HEK293 (cell line): ENCODE measurements at regions not wholly inside any gene's neighbourhood (a gene's known extent, or its start where the extent isn't known, plus 50 kb on each side); places are given as distances from the start of the nearest gene placed in this dataset.

Experiments
- CTCF ChIA-PET: fragments of 350-600 bp; formaldehyde crosslinking; extraction: SDS; loops from one replicate; lab custom pipeline; 2021; ENCODE audit warnings: antibody characterized with exemption; lab: Yijun Ruan, JAX
- POLR2A ChIA-PET: fragments of 300-600 bp; formaldehyde crosslinking; extraction: SDS; loops from one replicate; lab custom pipeline; 2020; ENCODE audit warnings: antibody characterized with exemption, inconsistent platforms; lab: Yijun Ruan, JAX
- H3K27ac ChIP-seq: fragments of 200-500 bp; sonication (Bioruptor generic); 2 replicates; pipeline ENCODE4 v1.5.1; 2014; ENCODE audit warnings: low read depth, low read length, control low read depth, inconsistent platforms; ENCODE audit errors: extremely low read depth
- H3K36me3 ChIP-seq, 2 experiments: fragments of 200-500 bp in 1 of 2; sonication (Bioruptor generic) in 1 of 2; 1 replicate in 1 of 2; 2 replicates in 1 of 2; pipeline ENCODE4 v1.5.1; 2014 to 2017; ENCODE audit warnings: inconsistent platforms in 2 of 2, low read length in 2 of 2; ENCODE audit not compliant: control insufficient read depth in 2 of 2, insufficient read depth in 1 of 2
- H3K4me1 ChIP-seq: fragments of 200-500 bp; sonication (Bioruptor generic); 2 replicates; pipeline ENCODE4 v1.5.1; 2014; ENCODE audit warnings: mild to moderate bottlenecking, low read length, inconsistent platforms; ENCODE audit not compliant: control insufficient read depth, insufficient read depth
- H3K4me3 ChIP-seq: 2 replicates; pipeline ENCODE4 v1.5.1; 2011; ENCODE audit warnings: low read depth, mild to moderate bottlenecking, control low read depth, low read length, moderate library complexity
- H3K9me3 ChIP-seq: fragments of 200-500 bp; sonication (Bioruptor generic); 2 replicates; pipeline ENCODE4 v1.5.1; 2014; ENCODE audit warnings: low read depth, low read length, inconsistent platforms; ENCODE audit not compliant: control insufficient read depth, insufficient read depth
- REPIN1 ChIP-seq: fragments of 450-650 bp; formaldehyde crosslinking; IDR thresholded peaks from 2 replicates; pipeline ENCODE4 v1.5.1; 2017; ENCODE audit warnings: missing biosample characterization, missing genetic modification characterization, low read depth
- SALL2 ChIP-seq: fragments of 450-650 bp; formaldehyde crosslinking; IDR thresholded peaks from 2 replicates; pipeline ENCODE4 v1.5.0; 2017; ENCODE audit warnings: missing biosample characterization, mild to moderate bottlenecking, missing genetic modification characterization, borderline replicate concordance
- SP3 ChIP-seq: fragments of 450-650 bp; formaldehyde crosslinking; IDR thresholded peaks from 2 replicates; pipeline ENCODE4 v1.5.1; 2016; ENCODE audit warnings: missing biosample characterization, missing genetic modification characterization
- SP7 ChIP-seq: fragments of 450-650 bp; formaldehyde crosslinking; IDR thresholded peaks from 2 replicates; pipeline ENCODE4 v1.5.1; 2016; ENCODE audit warnings: missing biosample characterization, missing genetic modification characterization
- ZNF132 ChIP-seq: fragments of 450-650 bp; formaldehyde crosslinking; IDR thresholded peaks from 2 replicates; pipeline ENCODE4 v1.5.1; 2017; ENCODE audit warnings: missing biosample characterization, missing genetic modification characterization, borderline replicate concordance
- ZNF248 ChIP-seq: fragments of 450-650 bp; formaldehyde crosslinking; IDR thresholded peaks from 2 replicates; pipeline ENCODE4 v1.5.1; 2017; ENCODE audit warnings: missing biosample characterization, missing genetic modification characterization
- ZNF416 ChIP-seq: fragments of 450-650 bp; formaldehyde crosslinking; IDR thresholded peaks from 2 replicates; pipeline ENCODE4 v1.5.1; 2016; ENCODE audit warnings: missing biosample characterization, missing genetic modification characterization
- ZNF423 ChIP-seq: fragments of 450-650 bp; formaldehyde crosslinking; IDR thresholded peaks from 2 replicates; pipeline ENCODE4 v1.5.1; 2016; ENCODE audit warnings: missing biosample characterization, missing genetic modification characterization
- ZNF501 ChIP-seq: fragments of 450-650 bp; formaldehyde crosslinking; IDR thresholded peaks from 2 replicates; pipeline ENCODE4 v1.5.1; 2016; ENCODE audit warnings: missing biosample characterization, missing genetic modification characterization
- ZNF510 ChIP-seq: fragments of 450-650 bp; formaldehyde crosslinking; IDR thresholded peaks from 2 replicates; pipeline ENCODE4 v1.5.1; 2018; ENCODE audit warnings: mild to moderate bottlenecking, missing genetic modification characterization, missing biosample characterization; ENCODE audit not compliant: insufficient replicate concordance
- ZNF621 ChIP-seq: fragments of 450-650 bp; formaldehyde crosslinking; IDR thresholded peaks from 2 replicates; pipeline ENCODE4 v1.5.1; 2017; ENCODE audit warnings: missing biosample characterization, missing genetic modification characterization
- ZNF626 ChIP-seq: fragments of 450-650 bp; sonication (Bioruptor Pico); formaldehyde crosslinking; IDR thresholded peaks from 2 replicates; pipeline ENCODE4 v1.5.1; 2018; ENCODE audit warnings: missing biosample characterization, missing genetic modification characterization, inconsistent platforms
- ZNF660 ChIP-seq: fragments of 450-650 bp; IDR thresholded peaks from 2 replicates; pipeline ENCODE4 v1.5.1; 2018; ENCODE audit warnings: missing biosample characterization, mild to moderate bottlenecking, missing genetic modification characterization
- ZNF747 ChIP-seq: fragments of 450-650 bp; formaldehyde crosslinking; IDR thresholded peaks from 2 replicates; pipeline ENCODE4 v1.5.1; 2016; ENCODE audit warnings: missing biosample characterization, missing genetic modification characterization
- ZNF830 ChIP-seq: fragments of 450-650 bp; IDR thresholded peaks from 2 replicates; pipeline ENCODE4 v1.5.0; 2018; ENCODE audit warnings: missing biosample characterization, missing genetic modification characterization, low read depth, mild to moderate bottlenecking, moderate library complexity
- TF ChIP-seq, protein P1 (sequence below): fragments of 450-650 bp; formaldehyde crosslinking; IDR thresholded peaks from 2 replicates; pipeline ENCODE4 v1.5.1; 2016; ENCODE audit warnings: missing biosample characterization, missing genetic modification characterization, borderline replicate concordance
- TF ChIP-seq, protein P2 (sequence below): fragments of 450-650 bp; formaldehyde crosslinking; IDR thresholded peaks from 2 replicates; pipeline ENCODE4 v1.5.1; 2017; ENCODE audit warnings: missing biosample characterization, missing genetic modification characterization
- TF ChIP-seq, protein P3 (sequence below): fragments of 450-650 bp; formaldehyde crosslinking; IDR thresholded peaks from 2 replicates; pipeline ENCODE4 v1.5.1; 2016; ENCODE audit warnings: missing biosample characterization, missing genetic modification characterization
- TF ChIP-seq, protein P4 (sequence below): fragments of 450-650 bp; formaldehyde crosslinking; IDR thresholded peaks from 2 replicates; pipeline ENCODE4 v1.5.1; 2016; ENCODE audit warnings: missing biosample characterization, missing genetic modification characterization, borderline replicate concordance
- TF ChIP-seq, protein P5 (sequence below): fragments of 450-650 bp; IDR thresholded peaks from 2 replicates; pipeline ENCODE4 v1.5.1; 2018; ENCODE audit warnings: missing biosample characterization, missing genetic modification characterization

DNA sequence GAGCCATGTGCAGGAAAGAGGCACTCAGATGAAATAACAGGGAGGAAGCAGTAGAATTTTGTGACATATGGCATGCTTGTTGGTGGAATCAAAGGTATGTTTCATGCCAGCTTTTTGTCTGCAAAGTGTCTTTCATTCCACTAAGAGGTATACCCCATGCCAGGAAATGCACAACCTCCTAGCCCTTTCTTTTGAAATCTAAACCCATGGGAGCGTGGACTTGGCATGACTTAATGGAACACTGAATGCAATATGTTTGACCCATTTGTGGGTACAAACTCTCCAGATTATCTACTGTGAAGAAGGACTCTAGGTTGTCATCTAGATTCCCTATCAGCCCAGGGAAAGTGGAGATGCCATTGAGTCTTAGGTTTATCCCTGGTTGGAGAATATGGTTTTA is 338.3 kb upstream of the TEX13C start:
- CTCF ChIA-PET = no interaction called here
- H3K36me3 ChIP-seq = no peaks in the 10 kb centered on the region
- POLR2A ChIA-PET = no interaction called here
- TF ChIP-seq, protein P1, sequence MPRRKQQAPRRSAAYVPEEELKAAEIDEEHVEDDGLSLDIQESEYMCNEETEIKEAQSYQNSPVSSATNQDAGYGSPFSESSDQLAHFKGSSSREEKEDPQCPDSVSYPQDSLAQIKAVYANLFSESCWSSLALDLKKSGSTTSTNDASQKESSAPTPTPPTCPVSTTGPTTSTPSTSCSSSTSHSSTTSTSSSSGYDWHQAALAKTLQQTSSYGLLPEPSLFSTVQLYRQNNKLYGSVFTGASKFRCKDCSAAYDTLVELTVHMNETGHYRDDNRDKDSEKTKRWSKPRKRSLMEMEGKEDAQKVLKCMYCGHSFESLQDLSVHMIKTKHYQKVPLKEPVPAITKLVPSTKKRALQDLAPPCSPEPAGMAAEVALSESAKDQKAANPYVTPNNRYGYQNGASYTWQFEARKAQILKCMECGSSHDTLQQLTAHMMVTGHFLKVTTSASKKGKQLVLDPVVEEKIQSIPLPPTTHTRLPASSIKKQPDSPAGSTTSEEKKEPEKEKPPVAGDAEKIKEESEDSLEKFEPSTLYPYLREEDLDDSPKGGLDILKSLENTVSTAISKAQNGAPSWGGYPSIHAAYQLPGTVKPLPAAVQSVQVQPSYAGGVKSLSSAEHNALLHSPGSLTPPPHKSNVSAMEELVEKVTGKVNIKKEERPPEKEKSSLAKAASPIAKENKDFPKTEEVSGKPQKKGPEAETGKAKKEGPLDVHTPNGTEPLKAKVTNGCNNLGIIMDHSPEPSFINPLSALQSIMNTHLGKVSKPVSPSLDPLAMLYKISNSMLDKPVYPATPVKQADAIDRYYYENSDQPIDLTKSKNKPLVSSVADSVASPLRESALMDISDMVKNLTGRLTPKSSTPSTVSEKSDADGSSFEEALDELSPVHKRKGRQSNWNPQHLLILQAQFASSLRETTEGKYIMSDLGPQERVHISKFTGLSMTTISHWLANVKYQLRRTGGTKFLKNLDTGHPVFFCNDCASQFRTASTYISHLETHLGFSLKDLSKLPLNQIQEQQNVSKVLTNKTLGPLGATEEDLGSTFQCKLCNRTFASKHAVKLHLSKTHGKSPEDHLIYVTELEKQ = no peak
- TF ChIP-seq REPIN1 (tag by site-specific recombination) (no peak), ZNF132 (tag by site-specific recombination) (no peak), ZNF830 (tag by site-specific recombination) (no peak), ZNF423 (tag by site-specific recombination) (no peak)
- TF ChIP-seq, protein P2, sequence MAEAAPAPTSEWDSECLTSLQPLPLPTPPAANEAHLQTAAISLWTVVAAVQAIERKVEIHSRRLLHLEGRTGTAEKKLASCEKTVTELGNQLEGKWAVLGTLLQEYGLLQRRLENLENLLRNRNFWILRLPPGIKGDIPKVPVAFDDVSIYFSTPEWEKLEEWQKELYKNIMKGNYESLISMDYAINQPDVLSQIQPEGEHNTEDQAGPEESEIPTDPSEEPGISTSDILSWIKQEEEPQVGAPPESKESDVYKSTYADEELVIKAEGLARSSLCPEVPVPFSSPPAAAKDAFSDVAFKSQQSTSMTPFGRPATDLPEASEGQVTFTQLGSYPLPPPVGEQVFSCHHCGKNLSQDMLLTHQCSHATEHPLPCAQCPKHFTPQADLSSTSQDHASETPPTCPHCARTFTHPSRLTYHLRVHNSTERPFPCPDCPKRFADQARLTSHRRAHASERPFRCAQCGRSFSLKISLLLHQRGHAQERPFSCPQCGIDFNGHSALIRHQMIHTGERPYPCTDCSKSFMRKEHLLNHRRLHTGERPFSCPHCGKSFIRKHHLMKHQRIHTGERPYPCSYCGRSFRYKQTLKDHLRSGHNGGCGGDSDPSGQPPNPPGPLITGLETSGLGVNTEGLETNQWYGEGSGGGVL (tag by site-specific recombination) = no peak
- no peaks in the 10 kb centered on the region for H3K4me1 ChIP-seq
- no peaks in the 10 kb centered on the region for H3K9me3 ChIP-seq
- no peak overlapping the region for H3K4me3 ChIP-seq
- H3K27ac ChIP-seq = no peak overlapping the region

DNA sequence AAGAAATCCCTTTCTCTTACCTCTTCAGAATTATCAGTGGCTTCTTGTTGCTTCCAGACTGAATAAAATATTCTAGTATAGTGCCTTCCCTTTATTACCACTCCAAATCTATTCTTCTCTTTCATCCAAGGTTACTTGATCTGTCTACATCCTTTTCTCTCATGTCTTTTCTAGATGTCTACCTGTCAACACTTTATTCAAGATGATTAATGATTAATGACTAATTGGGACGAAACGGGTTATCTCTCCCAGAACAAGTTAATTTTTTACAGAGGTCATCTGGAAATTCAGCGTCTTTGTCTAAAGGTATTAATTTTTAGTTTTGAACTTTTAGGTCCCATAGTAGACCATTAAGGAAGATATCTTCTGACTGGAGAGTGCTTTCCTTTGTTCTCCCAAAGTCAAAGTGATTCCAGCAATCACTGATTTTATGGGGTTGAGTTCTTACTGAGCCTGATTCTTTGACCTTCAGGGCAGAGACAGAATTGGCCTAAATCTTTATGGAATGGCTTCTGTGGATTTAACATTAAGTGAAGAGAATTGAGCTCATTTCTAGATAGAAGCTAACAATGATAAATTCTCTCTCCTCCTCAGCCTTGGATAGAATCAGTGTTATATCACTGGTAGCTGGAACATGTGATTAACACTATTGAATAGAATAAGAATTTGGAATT is 335.4 kb upstream of the TEX13C start:
- no peaks in the 10 kb centered on the region for H3K36me3 ChIP-seq
- TF ChIP-seq ZNF660 (tag by site-specific recombination) = no peak
- TF ChIP-seq, protein P3, sequence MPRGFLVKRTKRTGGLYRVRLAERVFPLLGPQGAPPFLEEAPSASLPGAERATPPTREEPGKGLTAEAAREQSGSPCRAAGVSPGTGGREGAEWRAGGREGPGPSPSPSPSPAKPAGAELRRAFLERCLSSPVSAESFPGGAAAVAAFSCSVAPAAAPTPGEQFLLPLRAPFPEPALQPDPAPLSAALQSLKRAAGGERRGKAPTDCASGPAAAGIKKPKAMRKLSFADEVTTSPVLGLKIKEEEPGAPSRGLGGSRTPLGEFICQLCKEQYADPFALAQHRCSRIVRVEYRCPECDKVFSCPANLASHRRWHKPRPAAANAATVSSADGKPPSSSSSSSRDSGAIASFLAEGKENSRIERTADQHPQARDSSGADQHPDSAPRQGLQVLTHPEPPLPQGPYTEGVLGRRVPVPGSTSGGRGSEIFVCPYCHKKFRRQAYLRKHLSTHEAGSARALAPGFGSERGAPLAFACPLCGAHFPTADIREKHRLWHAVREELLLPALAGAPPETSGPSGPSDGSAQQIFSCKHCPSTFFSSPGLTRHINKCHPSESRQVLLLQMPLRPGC (tag by site-specific recombination) = no peak
- no peak for TF ChIP-seq ZNF501
- TF ChIP-seq ZNF510 (tag by site-specific recombination) = no peak
- TF ChIP-seq, protein P4, sequence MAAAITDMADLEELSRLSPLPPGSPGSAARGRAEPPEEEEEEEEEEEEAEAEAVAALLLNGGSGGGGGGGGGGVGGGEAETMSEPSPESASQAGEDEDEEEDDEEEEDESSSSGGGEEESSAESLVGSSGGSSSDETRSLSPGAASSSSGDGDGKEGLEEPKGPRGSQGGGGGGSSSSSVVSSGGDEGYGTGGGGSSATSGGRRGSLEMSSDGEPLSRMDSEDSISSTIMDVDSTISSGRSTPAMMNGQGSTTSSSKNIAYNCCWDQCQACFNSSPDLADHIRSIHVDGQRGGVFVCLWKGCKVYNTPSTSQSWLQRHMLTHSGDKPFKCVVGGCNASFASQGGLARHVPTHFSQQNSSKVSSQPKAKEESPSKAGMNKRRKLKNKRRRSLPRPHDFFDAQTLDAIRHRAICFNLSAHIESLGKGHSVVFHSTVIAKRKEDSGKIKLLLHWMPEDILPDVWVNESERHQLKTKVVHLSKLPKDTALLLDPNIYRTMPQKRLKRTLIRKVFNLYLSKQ (tag by site-specific recombination) = no peak
- H3K4me1 ChIP-seq = no peaks in the 10 kb centered on the region
- ChIA-PET CTCF (no interaction called here), POLR2A (no interaction called here)
- no peaks in the 10 kb centered on the region for H3K9me3 ChIP-seq
- no peak overlapping the region for H3K4me3 ChIP-seq
- no peak overlapping the region for H3K27ac ChIP-seq

DNA sequence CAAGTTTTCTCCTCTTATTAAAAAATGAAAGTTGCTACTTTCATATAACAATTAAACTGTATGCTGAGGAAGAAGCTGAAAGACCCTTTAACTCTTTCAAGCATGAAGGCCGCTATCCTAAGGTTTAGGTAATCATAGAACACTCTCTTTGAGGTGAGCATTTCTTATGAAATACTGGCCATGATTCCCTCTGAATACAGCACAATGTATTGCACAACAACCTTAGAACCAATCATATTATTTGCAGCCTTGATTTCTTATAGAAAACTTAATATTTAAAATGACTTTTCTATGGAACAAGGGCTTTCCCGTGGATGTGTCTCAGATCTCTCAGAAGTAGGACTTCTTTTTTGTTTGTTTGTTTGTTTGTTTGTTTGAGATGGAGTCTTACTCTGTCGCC is 333.4 kb upstream of the TEX13C start:
- POLR2A ChIA-PET = no interaction called here
- Histone ChIP-seq H3K27ac (no peak overlapping the region), H3K4me1 (no peaks in the 10 kb centered on the region), H3K4me3 (no peak overlapping the region), H3K9me3 (no peaks in the 10 kb centered on the region), H3K36me3 (no peaks in the 10 kb centered on the region)
- CTCF ChIA-PET = no interaction called here
- TF ChIP-seq ZNF626 (tag by site-specific recombination) (no peak), ZNF621 (tag by site-specific recombination) (no peak), SP3 (no peak), SALL2 (tag by site-specific recombination) (no peak), ZNF747 (no peak), ZNF416 (tag by site-specific recombination) (no peak), SP7 (tag by site-specific recombination) (no peak), ZNF248 (tag by site-specific recombination) (no peak)
- TF ChIP-seq, protein P5, sequence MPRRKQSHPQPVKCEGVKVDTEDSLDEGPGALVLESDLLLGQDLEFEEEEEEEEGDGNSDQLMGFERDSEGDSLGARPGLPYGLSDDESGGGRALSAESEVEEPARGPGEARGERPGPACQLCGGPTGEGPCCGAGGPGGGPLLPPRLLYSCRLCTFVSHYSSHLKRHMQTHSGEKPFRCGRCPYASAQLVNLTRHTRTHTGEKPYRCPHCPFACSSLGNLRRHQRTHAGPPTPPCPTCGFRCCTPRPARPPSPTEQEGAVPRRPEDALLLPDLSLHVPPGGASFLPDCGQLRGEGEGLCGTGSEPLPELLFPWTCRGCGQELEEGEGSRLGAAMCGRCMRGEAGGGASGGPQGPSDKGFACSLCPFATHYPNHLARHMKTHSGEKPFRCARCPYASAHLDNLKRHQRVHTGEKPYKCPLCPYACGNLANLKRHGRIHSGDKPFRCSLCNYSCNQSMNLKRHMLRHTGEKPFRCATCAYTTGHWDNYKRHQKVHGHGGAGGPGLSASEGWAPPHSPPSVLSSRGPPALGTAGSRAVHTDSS = no peak
